ENCODE measurements at regions not wholly inside any gene's neighbourhood (a gene's known extent, or its start where the extent isn't known, plus 50 kb on each side); places are given as distances from the start of the nearest gene placed in this dataset.

- intact Hi-C loops (cut with micrococcal nuclease) (no loop called here), in situ Hi-C loops (cut with MboI; ENCODE audit: low sequenced_read_pairs) (no loop called here), dilution Hi-C loops (cut with HindIII; ENCODE audit: low sequenced_read_pairs, unreplicated experiment) (no loop called here)
- no peak overlapping the region for H4K91ac ChIP-seq (ENCODE audit: insufficient read depth, low read depth, low read length)
- H3K18ac ChIP-seq (ENCODE audit: low read depth, low read length): no peak overlapping the region
- CTCF ChIA-PET: no interaction called here
- ATAC-seq (ENCODE audit: low read depth) (no peak), DNase-seq (no peak)
- H2AFZ ChIP-seq (replicated peaks; ENCODE audit: low read length, poor library complexity): no peak overlapping the region
- H3K4me2 ChIP-seq (ENCODE audit: low read depth, low read length): no peak overlapping the region
- H3K56ac ChIP-seq (ENCODE audit: extremely low read depth, insufficient read depth, low read length): no peak overlapping the region
- no peaks in the 10 kb centered on the region for H3K36me3 ChIP-seq (ENCODE audit: control insufficient read depth, insufficient read depth, low read length)
- no peak overlapping the region for H4K8ac ChIP-seq (ENCODE audit: low read depth in 2 of 2, low read length in 2 of 2)
- WGBS, 2 experiments (ENCODE audit: extremely low coverage in 2 of 2, insufficient read length in 1 of 2): 60% methylated on average over 1 of the region's 2 CpGs; no CpG with 5 or more reads in 1 of the 2 experiments
- no peak overlapping the region for H2BK20ac ChIP-seq (ENCODE audit: low read depth, low read length)
- H3K23ac ChIP-seq (ENCODE audit: low read depth, low read length): no peak overlapping the region
- H3K14ac ChIP-seq (replicated peaks; ENCODE audit: low read depth, low read length): no peak overlapping the region
- no peak overlapping the region for H2AK9ac ChIP-seq (replicated peaks; ENCODE audit: low read depth, low read length, poor library complexity)
- H3K9me3 ChIP-seq (ENCODE audit: control insufficient read depth, insufficient read depth, low read length): no peaks in the 10 kb centered on the region
- H2AK5ac ChIP-seq (ENCODE audit: low read depth, low read length): no peak overlapping the region
- no peaks in the 10 kb centered on the region for H3K79me1 ChIP-seq (ENCODE audit: low read depth in 1 of 2, low read length in 2 of 2)
- no peaks in the 10 kb centered on the region for H4K20me1 ChIP-seq (ENCODE audit: insufficient read depth, low read length)
- H3K4me3 ChIP-seq (ENCODE audit: insufficient read depth, low read depth, low read length): no peak overlapping the region
- no peak for TF ChIP-seq CHD1 (IDR thresholded peaks at IDR 0.05; ENCODE audit: low read depth, low read length)
- TF ChIP-seq RCOR1 (IDR thresholded peaks at IDR 0.05; ENCODE audit: insufficient replicate concordance, low read length): no peak
- TF ChIP-seq FOS (IDR thresholded peaks at IDR 0.05; ENCODE audit: low read depth, low read length): no peak
- BruUV-seq (replicated peaks): no TSS peak
- H4K5ac ChIP-seq (ENCODE audit: low read depth, low read length): no peak overlapping the region
- peaks cover 1% of the 10 kb centered on the region; the same call in 1 of the 2 replicates for H3K4me1 ChIP-seq (ENCODE audit: control insufficient read depth, insufficient read depth, low read length)
- no peak overlapping the region for H2BK5ac ChIP-seq (ENCODE audit: low read depth, low read length, poor library complexity, severe bottlenecking)
- no peak overlapping the region for H3K4ac ChIP-seq (ENCODE audit: low read depth, low read length)
- no peak overlapping the region for H2BK15ac ChIP-seq (ENCODE audit: low read depth, low read length)
- POLR2A ChIA-PET (ENCODE audit: unreplicated experiment): no interaction called here
- H3K27me3 ChIP-seq (ENCODE audit: control insufficient read depth, insufficient read depth, low read length): peaks cover 2% of the 10 kb centered on the region
- H3K9me1 ChIP-seq (ENCODE audit: insufficient read depth, low read length): no peaks in the 10 kb centered on the region
- H3K9ac ChIP-seq (ENCODE audit: low read depth, low read length): no peak overlapping the region
- H2BK120ac ChIP-seq (ENCODE audit: low read depth, low read length): no peak overlapping the region
- no peak overlapping the region for H3K27ac ChIP-seq (ENCODE audit: insufficient read depth, low read length)
Measured at GRCh38 chr13:50309318-50309717, 294.1 kb downstream of the KCNRG start.
